Loucy (cell line): ENCODE measurements at regions not wholly inside any gene's neighbourhood (a gene's known extent, or its start where the extent isn't known, plus 50 kb on each side); places are given as distances from the start of the nearest gene placed in this dataset.

ENCODE experiments used
- H2AFZ ChIP-seq: fragments of 200-600 bp; sonication (generic); 2 replicates; pipeline ENCODE4 v1.6.0; 2016; ENCODE audit warnings: antibody characterized with exemption, mild to moderate bottlenecking, low read length, moderate library complexity
- H3F3A ChIP-seq: fragments of 200-600 bp; 2 replicates; pipeline ENCODE4 v1.6.0; 2016; ENCODE audit warnings: antibody characterized with exemption, low read depth, mild to moderate bottlenecking
- H3K27me3 ChIP-seq: fragments of 200-600 bp; sonication (generic); 2 replicates; pipeline ENCODE4 v1.6.1; 2014; ENCODE audit warnings: low read length, mild to moderate bottlenecking; ENCODE audit not compliant: insufficient read depth, poor library complexity, severe bottlenecking
- H3K36me3 ChIP-seq: fragments of 200-600 bp; sonication (generic); 2 replicates; pipeline ENCODE4 v1.6.1; 2016; ENCODE audit warnings: low read length; ENCODE audit not compliant: insufficient read depth
- H3K4me1 ChIP-seq: fragments of 200-600 bp; sonication (generic); 2 replicates; pipeline ENCODE4 v1.5.1; 2014; ENCODE audit warnings: low read length, mild to moderate bottlenecking; ENCODE audit not compliant: insufficient read depth, poor library complexity, severe bottlenecking
- H3K4me2 ChIP-seq: fragments of 200-600 bp; sonication (generic); 2 replicates; pipeline ENCODE4 v1.6.0; 2014; ENCODE audit warnings: antibody characterized with exemption, low read length, low read depth, mild to moderate bottlenecking; ENCODE audit not compliant: poor library complexity, severe bottlenecking
- H3K4me3 ChIP-seq: fragments of 200-600 bp; sonication (generic); 2 replicates; pipeline ENCODE4 v1.5.1; 2014; ENCODE audit warnings: low read length, mild to moderate bottlenecking, mixed read lengths; ENCODE audit not compliant: poor library complexity, severe bottlenecking
- H3K79me2 ChIP-seq: fragments of 200-600 bp; sonication (generic); 2 replicates; pipeline ENCODE4 v1.6.1; 2014; ENCODE audit warnings: low read length; ENCODE audit not compliant: insufficient read depth
- H3K9ac ChIP-seq: fragments of 200-600 bp; sonication (generic); 2 replicates; pipeline ENCODE4 v1.6.0; 2014; ENCODE audit warnings: mild to moderate bottlenecking, low read depth, low read length, moderate library complexity; ENCODE audit not compliant: poor library complexity, severe bottlenecking
- H3K9me2 ChIP-seq: fragments of 200-600 bp; sonication (generic); replicated peaks from 2 replicates; pipeline ENCODE4 v1.6.1; 2016; ENCODE audit warnings: low read depth, low read length, mixed read lengths
- H3K9me3 ChIP-seq: fragments of 200-600 bp; sonication (generic); 2 replicates; pipeline ENCODE4 v1.6.1; 2014; ENCODE audit warnings: mild to moderate bottlenecking, antibody characterized with exemption, low read length, low read depth; ENCODE audit not compliant: insufficient read depth
- H4K20me1 ChIP-seq: fragments of 200-600 bp; sonication (generic); 2 replicates; pipeline ENCODE4 v1.6.0; 2014; ENCODE audit warnings: antibody characterized with exemption, low read length, mild to moderate bottlenecking; ENCODE audit not compliant: insufficient read depth, poor library complexity, severe bottlenecking
- CTCF ChIP-seq: fragments of 200-600 bp; sonication (generic); conservative IDR thresholded peaks from 2 replicates; pipeline ENCODE4 v1.5.1; 2014; ENCODE audit warnings: mild to moderate bottlenecking, antibody characterized with exemption, low read length
- EZH2phosphoT487 ChIP-seq: fragments of 200-600 bp; IDR thresholded peaks from 2 replicates; pipeline ENCODE4 v1.6.1; 2018; ENCODE audit warnings: antibody characterized with exemption, mild to moderate bottlenecking, moderate library complexity, borderline replicate concordance

- H3K4me2 ChIP-seq, result no peak overlapping the region
- no peaks in the 10 kb centered on the region for H3K36me3 ChIP-seq
- H3K9ac ChIP-seq, result no peak overlapping the region
- H3K27me3 ChIP-seq, result no peaks in the 10 kb centered on the region
- H3K4me3 ChIP-seq, result no peak overlapping the region
- no peaks in the 10 kb centered on the region for H4K20me1 ChIP-seq
- no peaks in the 10 kb centered on the region for H3K79me2 ChIP-seq
- no peaks in the 10 kb centered on the region for H3K9me2 ChIP-seq
- no peaks in the 10 kb centered on the region for H3K9me3 ChIP-seq
- TF ChIP-seq EZH2phosphoT487 (no peak), CTCF (no peak)
- no peaks in the 10 kb centered on the region for H3F3A ChIP-seq
- H2AFZ ChIP-seq, result no peak overlapping the region
- no peaks in the 10 kb centered on the region for H3K4me1 ChIP-seq
Observed at GRCh38 chr18:52136532-52136931, 203.5 kb upstream of the DCC start.

GRCh38 chr18:52140986-52141385, 199.0 kb upstream of the DCC start:
- Histone ChIP-seq H3K4me2 (no peak overlapping the region), H3K9me3 (no peaks in the 10 kb centered on the region), H3K4me1 (no peaks in the 10 kb centered on the region), H3K9ac (no peak overlapping the region), H3K36me3 (no peaks in the 10 kb centered on the region), H3K4me3 (no peak overlapping the region), H3K27me3 (no peaks in the 10 kb centered on the region), H4K20me1 (no peaks in the 10 kb centered on the region), H3F3A (no peaks in the 10 kb centered on the region), H3K9me2 (no peaks in the 10 kb centered on the region), H3K79me2 (no peaks in the 10 kb centered on the region), H2AFZ (no peak overlapping the region)
- TF ChIP-seq CTCF, result no peak

- H2AFZ ChIP-seq, result no peak overlapping the region
Observed at GRCh38 chr18:52150050-52150449, 189.9 kb upstream of the DCC start.

More at GRCh38 chr18:52150050-52150449, 189.9 kb upstream of the DCC start:
- H3K27me3 ChIP-seq, result no peaks in the 10 kb centered on the region
- no peak overlapping the region for H3K4me3 ChIP-seq
- no peaks in the 10 kb centered on the region for H3K79me2 ChIP-seq
- H3K9ac ChIP-seq, result no peak overlapping the region
- TF ChIP-seq EZH2phosphoT487 (no peak), CTCF (no peak)
- no peaks in the 10 kb centered on the region for H4K20me1 ChIP-seq
- no peaks in the 10 kb centered on the region for H3K9me2 ChIP-seq
- no peaks in the 10 kb centered on the region for H3F3A ChIP-seq
- no peaks in the 10 kb centered on the region for H3K4me1 ChIP-seq
- H3K9me3 ChIP-seq, result no peaks in the 10 kb centered on the region
- H3K36me3 ChIP-seq, result no peaks in the 10 kb centered on the region
- no peak overlapping the region for H3K4me2 ChIP-seq
